Mesenchymal stem cell (in vitro differentiated cells and primary cell): ENCODE measurements at regions not wholly inside any gene's neighbourhood (a gene's known extent, or its start where the extent isn't known, plus 50 kb on each side); places are given as distances from the start of the nearest gene placed in this dataset.
A peak's percentile ranks its signal among the peaks of the same experiment; 100 is the strongest.

Source experiments
- DNase-seq: peaks from one replicate; pipeline ENCODE4 v3.0.0-alpha.2; 2013
- H2AFZ ChIP-seq: one replicate; pipeline ENCODE4 v1.6.1; 2013; ENCODE audit warnings: low read depth, mild to moderate bottlenecking, control low read depth, inconsistent platforms, low read length, moderate library complexity
- H2AK5ac ChIP-seq: 2 replicates; pipeline ENCODE4 v1.6.1; 2013; ENCODE audit warnings: low read length, moderate library complexity, mild to moderate bottlenecking, inconsistent platforms; ENCODE audit not compliant: severe bottlenecking
- H2BK120ac ChIP-seq: one replicate; pipeline ENCODE4 v1.6.1; 2013; ENCODE audit warnings: low read depth, mild to moderate bottlenecking, inconsistent platforms, low read length, moderate library complexity
- H2BK12ac ChIP-seq, 2 experiments: one replicate each; pipeline ENCODE4 v1.6.1; 2013; ENCODE audit warnings: inconsistent platforms in 2 of 2, low read length in 2 of 2, mild to moderate bottlenecking in 2 of 2, moderate library complexity in 2 of 2, control low read depth in 1 of 2
- H2BK15ac ChIP-seq: one replicate; pipeline ENCODE4 v1.6.1; 2013; ENCODE audit warnings: mild to moderate bottlenecking, low read depth, inconsistent platforms; ENCODE audit not compliant: poor library complexity, severe bottlenecking
- H2BK5ac ChIP-seq: 2 replicates; pipeline ENCODE4 v1.6.1; 2013; ENCODE audit warnings: low read depth, mild to moderate bottlenecking, low read length, control low read depth, inconsistent platforms; ENCODE audit not compliant: poor library complexity, severe bottlenecking
- H3K14ac ChIP-seq, 2 experiments: one replicate each; pipeline ENCODE4 v1.6.1; 2013; ENCODE audit warnings: inconsistent platforms in 2 of 2, low read length in 2 of 2, control low read depth in 1 of 2, mild to moderate bottlenecking in 1 of 2, moderate library complexity in 1 of 2
- H3K18ac ChIP-seq, 2 experiments: one replicate each; pipeline ENCODE4 v1.6.1; 2013; ENCODE audit warnings: inconsistent platforms in 2 of 2, low read length in 2 of 2, control low read depth in 1 of 2, low read depth in 1 of 2, mild to moderate bottlenecking in 1 of 2
- H3K23ac ChIP-seq, 2 experiments: one replicate each; pipeline ENCODE4 v1.6.1; 2013; ENCODE audit warnings: inconsistent platforms in 2 of 2, low read length in 2 of 2, mild to moderate bottlenecking in 2 of 2, moderate library complexity in 2 of 2, control low read depth in 1 of 2
- H3K27ac ChIP-seq: 2 replicates; pipeline ENCODE4 v1.5.1; 2013; ENCODE audit warnings: mild to moderate bottlenecking, moderate library complexity, low read length, control low read depth, inconsistent platforms; ENCODE audit not compliant: poor library complexity, severe bottlenecking
- H3K27me3 ChIP-seq, 2 experiments: 2 replicates each; pipeline versions ENCODE4 v1.6.1 to v1.7.0; 2013; ENCODE audit warnings: low read length in 2 of 2, mild to moderate bottlenecking in 2 of 2, moderate library complexity in 2 of 2, control low read depth in 1 of 2, inconsistent platforms in 1 of 2; ENCODE audit not compliant: control insufficient read depth in 1 of 2, insufficient read depth in 1 of 2
- H3K36me3 ChIP-seq, 2 experiments: 2 replicates each; pipeline versions ENCODE4 v1.6.1 to v1.7.0; 2013; ENCODE audit warnings: low read length in 2 of 2, control low read depth in 1 of 2, inconsistent platforms in 1 of 2, low read depth in 1 of 2, mild to moderate bottlenecking in 1 of 2; ENCODE audit not compliant: insufficient read depth in 2 of 2, control insufficient read depth in 1 of 2
- H3K4ac ChIP-seq, 2 experiments: one replicate each; pipeline ENCODE4 v1.6.1; 2013; ENCODE audit warnings: inconsistent platforms in 2 of 2, low read length in 2 of 2, mild to moderate bottlenecking in 2 of 2, moderate library complexity in 2 of 2, control low read depth in 1 of 2, low read depth in 1 of 2
- H3K4me1 ChIP-seq: 2 replicates; pipeline ENCODE4 v1.6.1; 2013; ENCODE audit warnings: low read depth, low read length, control low read depth; ENCODE audit not compliant: control insufficient read depth, insufficient read depth
- H3K4me2 ChIP-seq: 2 replicates; pipeline ENCODE4 v1.6.1; 2013; ENCODE audit warnings: low read length, mild to moderate bottlenecking, inconsistent platforms; ENCODE audit not compliant: poor library complexity, severe bottlenecking
- H3K4me3 ChIP-seq, 2 experiments: 2 replicates each; pipeline versions ENCODE4 v1.5.1 to v1.7.0; 2013; ENCODE audit warnings: low read length in 2 of 2, mild to moderate bottlenecking in 2 of 2, control low read depth in 1 of 2, low read depth in 1 of 2; ENCODE audit not compliant: insufficient read depth in 1 of 2
- H3K79me1 ChIP-seq: replicated peaks from 2 replicates; pipeline ENCODE4 v1.6.1; 2013; ENCODE audit warnings: mild to moderate bottlenecking, control low read depth, low read length, inconsistent platforms; ENCODE audit not compliant: poor library complexity, severe bottlenecking
- H3K9ac ChIP-seq: 2 replicates; pipeline ENCODE4 v1.7.0; 2013; ENCODE audit warnings: mild to moderate bottlenecking, low read length, moderate library complexity
- H3K9me3 ChIP-seq: 2 replicates; pipeline ENCODE4 v1.7.0; 2013; ENCODE audit warnings: mild to moderate bottlenecking, low read length; ENCODE audit not compliant: control insufficient read depth
- H4K8ac ChIP-seq: one replicate; pipeline ENCODE4 v1.6.1; 2013; ENCODE audit warnings: inconsistent platforms, mild to moderate bottlenecking, low read length, moderate library complexity
- H4K91ac ChIP-seq: one replicate; pipeline ENCODE4 v1.6.1; 2013; ENCODE audit warnings: mild to moderate bottlenecking, low read length, inconsistent platforms
- WGBS: methylation state at CpG from one replicate; pipeline ENCODE4 v1.1.7; 2013; ENCODE audit warnings: mixed read lengths; 5-methylcytosine and 5-hydroxymethylcytosine counted together

- H3K27me3 ChIP-seq: no peaks in the 10 kb centered on the region
- no CpG with 5 or more reads among the region's 1 CpG for WGBS
- no peak for DNase-seq
- H3K4me2 ChIP-seq: no peak overlapping the region
- no peak overlapping the region for H2BK5ac ChIP-seq
- H3K9me3 ChIP-seq: peaks cover 3% of the 10 kb centered on the region
- no peaks in the 10 kb centered on the region for H3K79me1 ChIP-seq
- no peak overlapping the region for H4K8ac ChIP-seq
- no peak overlapping the region for H3K27ac ChIP-seq
- no peaks in the 10 kb centered on the region for H3K36me3 ChIP-seq
- peak overlapping the region; percentile 14 for H3K9ac ChIP-seq
- no peak overlapping the region for H2AFZ ChIP-seq
- H3K14ac ChIP-seq: no peak overlapping the region
- H4K91ac ChIP-seq: no peak overlapping the region
- no peak overlapping the region for H2BK12ac ChIP-seq
- no peak overlapping the region for H3K4me3 ChIP-seq
- H2BK15ac ChIP-seq: no peak overlapping the region
- H2BK120ac ChIP-seq: no peak overlapping the region
- no peak overlapping the region for H3K4ac ChIP-seq
- no peaks in the 10 kb centered on the region for H3K4me1 ChIP-seq
- H3K18ac ChIP-seq: no peak overlapping the region
- H3K23ac ChIP-seq: no peak overlapping the region
- no peak overlapping the region for H2AK5ac ChIP-seq
Observed at GRCh38 chr12:28893856-28894255, 255.2 kb upstream of the FAR2 start.

- no peaks in the 10 kb centered on the region for H3K79me1 ChIP-seq
- WGBS: 100% methylated on average over 1 of the region's 1 CpG
Observed at GRCh38 chr12:28896421-28896820, 252.7 kb upstream of the FAR2 start.

GRCh38 chr12:28898038-28898437 lies 251.0 kb upstream of the FAR2 start:
- Histone ChIP-seq H2BK5ac (no peak overlapping the region), H3K18ac (no peak overlapping the region), H3K9me3 (peaks cover 20% of the 10 kb centered on the region), H3K9ac (no peak overlapping the region), H3K36me3 (no peaks in the 10 kb centered on the region), H2BK120ac (no peak overlapping the region), H2AFZ (no peak overlapping the region), H2AK5ac (no peak overlapping the region), H3K4ac (no peak overlapping the region), H3K27me3 (no peaks in the 10 kb centered on the region), H3K14ac (no peak overlapping the region), H3K4me3 (no peak overlapping the region), H3K79me1 (no peaks in the 10 kb centered on the region), H2BK15ac (no peak overlapping the region), H4K8ac (no peak overlapping the region), H3K27ac (no peak overlapping the region), H2BK12ac (no peak overlapping the region), H3K4me2 (no peak overlapping the region), H3K4me1 (no peaks in the 10 kb centered on the region), H3K23ac (no peak overlapping the region), H4K91ac (no peak overlapping the region)
- 51% methylated on average over 2 of the region's 2 CpGs for WGBS
- DNase-seq: no peak

More at GRCh38 chr12:28896421-28896820, 252.7 kb upstream of the FAR2 start:
- Histone ChIP-seq H3K4me1 (no peaks in the 10 kb centered on the region), H2AFZ (no peak overlapping the region), H3K9ac (no peak overlapping the region), H3K14ac (no peak overlapping the region), H3K23ac (no peak overlapping the region), H3K4me2 (no peak overlapping the region), H4K91ac (no peak overlapping the region), H3K36me3 (no peaks in the 10 kb centered on the region), H3K27me3 (no peaks in the 10 kb centered on the region), H2BK12ac (no peak overlapping the region), H3K18ac (no peak overlapping the region), H3K4me3 (no peak overlapping the region), H3K27ac (no peak overlapping the region), H3K4ac (no peak overlapping the region), H2BK5ac (no peak overlapping the region), H2AK5ac (no peak overlapping the region), H3K9me3 (peaks cover 9% of the 10 kb centered on the region), H4K8ac (no peak overlapping the region), H2BK120ac (no peak overlapping the region), H2BK15ac (no peak overlapping the region)
- no peak for DNase-seq

GRCh38 chr12:28899951-28900350 lies 249.1 kb upstream of the FAR2 start:
- Histone ChIP-seq H2BK5ac (no peak overlapping the region), H3K18ac (no peak overlapping the region), H4K91ac (no peak overlapping the region)

More at GRCh38 chr12:28899951-28900350, 249.1 kb upstream of the FAR2 start:
- Histone ChIP-seq H3K36me3 (no peaks in the 10 kb centered on the region), H2BK120ac (no peak overlapping the region), H2BK15ac (no peak overlapping the region), H2AK5ac (no peak overlapping the region), H3K4ac (no peak overlapping the region), H3K4me2 (no peak overlapping the region), H3K14ac (no peak overlapping the region), H3K4me1 (no peaks in the 10 kb centered on the region), H3K79me1 (no peaks in the 10 kb centered on the region), H3K27ac (no peak overlapping the region), H3K4me3 (no peak overlapping the region), H3K27me3 (no peaks in the 10 kb centered on the region), H4K8ac (no peak overlapping the region), H3K9ac (peak overlapping the region; percentile 72), H3K9me3 (peaks cover 20% of the 10 kb centered on the region), H2AFZ (no peak overlapping the region), H2BK12ac (no peak overlapping the region), H3K23ac (no peak overlapping the region)
- DNase-seq: peak; percentile 90
- no CpG with 5 or more reads among the region's 1 CpG for WGBS
